ENCODE measurements at regions not wholly inside any gene's neighbourhood (a gene's known extent, or its start where the extent isn't known, plus 50 kb on each side); places are given as distances from the start of the nearest gene placed in this dataset.

DNA sequence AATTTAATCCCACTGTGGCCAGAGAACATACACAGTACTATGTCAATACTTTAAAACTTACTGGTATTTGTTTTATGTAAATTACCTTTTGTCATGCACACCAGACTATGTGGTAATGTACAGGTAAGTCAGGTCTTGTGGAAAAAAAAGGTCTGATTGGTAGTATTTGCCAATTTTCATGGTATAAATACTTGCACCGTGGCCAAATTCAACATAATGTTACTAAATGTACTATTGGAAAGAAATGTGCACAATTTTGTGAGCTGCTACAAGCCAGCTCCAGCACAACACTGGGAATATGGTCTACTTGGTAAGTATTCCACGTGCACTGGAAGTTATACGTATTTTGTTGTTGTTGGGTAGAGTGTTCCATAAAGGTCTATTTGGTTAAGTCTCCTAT is 392.5 kb downstream of the RPS24 start:
- ChIA-PET POLR2A (no interaction called here), RAD21 (ENCODE audit: low non-redundant PET in 1 of 2, low total read pairs in 2 of 2, uncharacterized antibody in 2 of 2, unreplicated experiment in 2 of 2) (no interaction called here), CTCF (no interaction called here)
- H3K9ac ChIP-seq (ENCODE audit: low read length), result no peak overlapping the region
- ATAC-seq, result no peak
- no peak overlapping the region for H3K27ac ChIP-seq (ENCODE audit: low read depth, low read length)
- no peak overlapping the region for H3K4me2 ChIP-seq (ENCODE audit: low read length)
- H3K27me3 ChIP-seq (ENCODE audit: insufficient read depth, low read length), result peaks cover 44% of the 10 kb centered on the region
- no peaks in the 10 kb centered on the region for H3K4me1 ChIP-seq (ENCODE audit: control insufficient read depth in 1 of 2, insufficient read depth in 2 of 2, low read length in 2 of 2)
- no peaks in the 10 kb centered on the region for H4K20me1 ChIP-seq (ENCODE audit: insufficient read depth)
- no peak for DNase-seq (ENCODE audit: low read depth, low spot score)
- no peak overlapping the region for H2AFZ ChIP-seq (ENCODE audit: low read depth, low read length, poor library complexity, severe bottlenecking)
- TF ChIP-seq FOSL1 (IDR thresholded peaks at IDR 0.05; ENCODE audit: low read depth), result no peak
- TF ChIP-seq CEBPB (IDR thresholded peaks at IDR 0.05; ENCODE audit: low read depth), result no peak
- TF ChIP-seq RAD21 (IDR thresholded peaks at IDR 0.05; ENCODE audit: low read depth), result no peak
- no peak for TF ChIP-seq ZBTB33 (IDR thresholded peaks at IDR 0.05; ENCODE audit: extremely low read depth, insufficient replicate concordance, low read length)
- TF ChIP-seq POLR2A (IDR thresholded peaks at IDR 0.05; ENCODE audit: borderline replicate concordance, extremely low read depth, insufficient read depth, insufficient read length), result no peak
- no peak for TF ChIP-seq EGR1 (IDR thresholded peaks at IDR 0.05; ENCODE audit: low read depth)
- no peak for TF ChIP-seq CBX3 (IDR thresholded peaks at IDR 0.05; ENCODE audit: low read depth)
- TF ChIP-seq ELF1 (IDR thresholded peaks at IDR 0.05; ENCODE audit: borderline replicate concordance, low read depth), result no peak
- no peak for TF ChIP-seq EZH2phosphoT487 (IDR thresholded peaks at IDR 0.05; ENCODE audit: borderline replicate concordance)
- TF ChIP-seq POLR2AphosphoS5 (IDR thresholded peaks at IDR 0.05; ENCODE audit: low read depth, low read length), result no peak
- no peak for TF ChIP-seq ZNF274 (IDR thresholded peaks at IDR 0.05; ENCODE audit: low read depth, low read length)
- no peak for TF ChIP-seq SRF (IDR thresholded peaks at IDR 0.05; ENCODE audit: low read depth)
- TF ChIP-seq, protein P1, sequence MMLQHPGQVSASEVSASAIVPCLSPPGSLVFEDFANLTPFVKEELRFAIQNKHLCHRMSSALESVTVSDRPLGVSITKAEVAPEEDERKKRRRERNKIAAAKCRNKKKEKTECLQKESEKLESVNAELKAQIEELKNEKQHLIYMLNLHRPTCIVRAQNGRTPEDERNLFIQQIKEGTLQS (IDR thresholded peaks at IDR 0.05), result no peak
- no peaks in the 10 kb centered on the region for H3K36me3 ChIP-seq (ENCODE audit: control insufficient read depth in 1 of 2, insufficient read depth in 2 of 2, low read length in 2 of 2)
- intact Hi-C loops (cut with micrococcal nuclease), result no loop called here
- no peaks in the 10 kb centered on the region for H3K9me2 ChIP-seq (ENCODE audit: insufficient read depth)
- H3K4me3 ChIP-seq (replicated peaks in 1 of 2; ENCODE audit: low read depth in 1 of 2, low read length in 2 of 2), result no peak overlapping the region
- BruUV-seq (replicated peaks), result no TSS peak
- no peaks in the 10 kb centered on the region for H3K9me3 ChIP-seq (ENCODE audit: control insufficient read depth in 1 of 2, insufficient read depth in 1 of 2, low read depth in 1 of 2, low read length in 2 of 2)
- no peaks in the 10 kb centered on the region for H3K79me2 ChIP-seq (ENCODE audit: insufficient read depth, low read length)

Measured in HCT116 (cell line).